GM23248 (cell line): ENCODE measurements at regions not wholly inside any gene's neighbourhood (a gene's known extent, or its start where the extent isn't known, plus 50 kb on each side); places are given as distances from the start of the nearest gene placed in this dataset.

ENCODE experiments used
- EZH2 ChIP-seq: fragments of 200-600 bp; sonication (generic); IDR thresholded peaks from 2 replicates; pipeline ENCODE4 v1.6.1; 2018; ENCODE audit warnings: antibody characterized with exemption, mild to moderate bottlenecking; ENCODE audit not compliant: insufficient read depth, poor library complexity, severe bottlenecking
- EZH2phosphoT487 ChIP-seq: fragments of 200-600 bp; sonication (generic); IDR thresholded peaks from 2 replicates; pipeline ENCODE4 v1.6.1; 2018; ENCODE audit warnings: antibody characterized with exemption, moderate library complexity, mild to moderate bottlenecking, low read depth; ENCODE audit not compliant: insufficient read depth

DNA sequence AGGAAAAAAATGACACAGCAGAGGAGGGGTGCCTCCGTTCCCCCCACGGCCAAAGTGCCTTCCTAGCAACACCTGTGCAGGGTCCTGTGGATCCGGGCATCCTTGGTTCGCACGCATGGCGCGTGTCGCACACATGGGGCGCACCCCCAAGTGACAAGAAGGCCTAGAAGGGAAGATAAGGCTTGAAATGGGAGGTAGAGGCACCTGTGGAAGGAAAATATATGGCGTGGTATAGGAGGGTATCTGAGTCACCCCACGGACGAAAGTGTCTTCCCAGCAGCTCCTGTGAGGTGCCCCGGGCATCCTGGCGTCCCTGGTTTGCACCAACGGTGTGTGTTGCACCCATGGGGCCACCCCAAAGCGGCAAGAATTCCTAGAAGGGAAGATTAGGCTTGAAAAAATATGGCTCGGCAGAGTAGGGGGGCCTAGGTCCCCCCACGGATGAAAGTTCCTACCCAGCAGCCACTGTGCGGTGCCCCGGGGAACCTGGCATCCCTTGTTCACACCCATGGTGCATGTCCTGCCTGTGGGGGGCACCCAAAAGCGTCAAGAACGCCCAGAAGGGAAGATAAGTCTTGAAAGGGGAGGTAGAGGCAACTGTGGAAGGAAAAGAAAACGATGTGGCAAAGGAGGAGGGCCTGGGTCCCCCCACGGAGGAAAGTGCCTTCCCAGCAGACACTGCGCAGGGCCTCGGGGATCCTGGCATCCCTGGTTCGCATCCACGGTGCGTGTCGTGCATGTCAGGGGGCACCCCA is 280.0 kb downstream of the ALG10 start:
- TF ChIP-seq EZH2phosphoT487 (no peak), EZH2 (no peak)
